Naive thymus-derived CD8-positive, alpha-beta T cell (primary cell): ENCODE measurements at regions not wholly inside any gene's neighbourhood (a gene's known extent, or its start where the extent isn't known, plus 50 kb on each side); places are given as distances from the start of the nearest gene placed in this dataset.

Experiments
- ATAC-seq, 2 donors: fragments of 150-1000 bp; cut with Tn5 transposase in 1 of 2; sonication (Bioruptor Pico), chemical (Tn5 transposase) in 1 of 2; 1 replicate in 1 of 2; 2 replicates in 1 of 2; pipeline ENCODE4 v1.10.0; 2021; ENCODE audit warnings: mild to moderate bottlenecking in 2 of 2, moderate library complexity in 2 of 2
- POLR2A ChIA-PET: fragments of 350-600 bp; sonication (Branson Sonifier 250); formaldehyde crosslinking; loops from one replicate; lab custom pipeline; 2021; ENCODE audit warnings: antibody characterized with exemption; lab: Charles Lee
- DNase-seq, 10 donors: peaks; one replicate each; pipeline versions ENCODE4 v3.0.0 to v3.0.0-alpha.2; 2020 to 2022
- H3K27ac Mint-ChIP-seq, 10 donors: one replicate each; pipeline ENCODE4 v1.8.0; 2020 to 2022; ENCODE audit warnings: mild to moderate bottlenecking in 10 of 10, mixed read lengths in 10 of 10, moderate library complexity in 4 of 10, inconsistent platforms in 1 of 10
- H3K27me3 Mint-ChIP-seq, 5 donors: one replicate each; pipeline ENCODE4 v1.8.0; 2021 to 2022; ENCODE audit warnings: mixed read lengths in 5 of 5
- H3K36me3 Mint-ChIP-seq, 3 donors: one replicate each; pipeline ENCODE4 v1.8.0; 2020 to 2022; ENCODE audit warnings: mixed read lengths in 3 of 3, mild to moderate bottlenecking in 2 of 3, inconsistent platforms in 1 of 3
- H3K4me1 Mint-ChIP-seq, 4 donors: one replicate each; pipeline ENCODE4 v1.8.0; 2021 to 2022; ENCODE audit warnings: mixed read lengths in 4 of 4
- H3K4me3 Mint-ChIP-seq, 10 donors: one replicate each; pipeline ENCODE4 v1.8.0; 2020 to 2022; ENCODE audit warnings: mild to moderate bottlenecking in 10 of 10, mixed read lengths in 10 of 10, moderate library complexity in 6 of 10, inconsistent platforms in 1 of 10
- H3K9me3 Mint-ChIP-seq, 9 donors: one replicate each; pipeline ENCODE4 v1.8.0; 2020 to 2022; ENCODE audit warnings: mixed read lengths in 9 of 9, mild to moderate bottlenecking in 3 of 9, inconsistent platforms in 1 of 9, moderate library complexity in 1 of 9

DNA sequence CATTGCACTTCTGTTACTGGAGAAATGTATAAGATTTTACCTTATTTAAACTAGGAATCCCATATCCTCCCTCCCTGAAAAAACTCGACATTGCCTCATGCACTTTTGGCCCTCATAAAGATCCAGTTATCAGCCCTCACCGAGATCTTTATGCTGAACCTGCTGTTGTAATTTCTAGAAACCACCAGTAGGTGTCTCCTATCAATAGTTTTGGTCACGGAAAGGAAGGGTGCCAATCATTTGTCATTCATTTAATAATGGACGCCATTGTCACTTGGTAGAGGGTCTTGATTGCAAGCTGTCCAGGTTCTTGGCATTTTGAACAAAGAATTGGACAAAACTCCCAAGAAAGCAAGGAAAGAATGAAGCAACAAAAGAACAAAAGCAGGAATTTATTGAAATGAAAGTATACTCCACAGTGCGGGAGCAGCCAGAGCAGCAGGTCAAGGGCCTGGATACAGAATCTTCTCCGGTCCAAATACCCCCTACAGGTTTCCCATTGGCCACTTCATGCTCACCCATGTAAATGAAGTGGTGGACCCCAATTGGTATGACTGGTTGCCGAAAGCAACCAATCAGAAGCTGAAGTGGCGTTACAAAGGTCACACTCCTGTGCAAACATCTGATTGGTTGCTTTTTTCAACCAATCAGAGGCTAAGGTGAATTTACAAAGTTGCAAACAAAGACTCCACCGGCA lies 524.3 kb downstream of the PSAT1 start:
- peaks cover 2 to 6% (median 5%) of the 10 kb centered on the region in 4 donors for H3K4me1 Mint-ChIP-seq
- no peak overlapping the region for H3K27ac Mint-ChIP-seq
- H3K36me3 Mint-ChIP-seq, result no peaks in the 10 kb centered on the region
- ATAC-seq (peak in 1 of 2 donors; percentile 36), DNase-seq (peak in 3 of 10 donors; percentile 10 to 28 (median 20))
- no peaks in the 10 kb centered on the region for H3K9me3 Mint-ChIP-seq
- POLR2A ChIA-PET, result no interaction called here
- peak overlapping the region; percentile 12 to 79 (median 69) for H3K4me3 Mint-ChIP-seq
- no peaks in the 10 kb centered on the region for H3K27me3 Mint-ChIP-seq

- H3K27ac Mint-ChIP-seq, result no peak overlapping the region
- POLR2A ChIA-PET, result no interaction called here
- no peaks in the 10 kb centered on the region for H3K36me3 Mint-ChIP-seq
- no peaks in the 10 kb centered on the region for H3K4me1 Mint-ChIP-seq
- H3K4me3 Mint-ChIP-seq, result no peak overlapping the region
- no peaks in the 10 kb centered on the region for H3K9me3 Mint-ChIP-seq
- no peak for DNase-seq
- no peak for ATAC-seq
- peaks cover 0 to 13% (median 0%) of the 10 kb centered on the region in 5 donors for H3K27me3 Mint-ChIP-seq
Observed at GRCh38 chr9:78826527-78826926, 529.6 kb downstream of the PSAT1 start.

DNA sequence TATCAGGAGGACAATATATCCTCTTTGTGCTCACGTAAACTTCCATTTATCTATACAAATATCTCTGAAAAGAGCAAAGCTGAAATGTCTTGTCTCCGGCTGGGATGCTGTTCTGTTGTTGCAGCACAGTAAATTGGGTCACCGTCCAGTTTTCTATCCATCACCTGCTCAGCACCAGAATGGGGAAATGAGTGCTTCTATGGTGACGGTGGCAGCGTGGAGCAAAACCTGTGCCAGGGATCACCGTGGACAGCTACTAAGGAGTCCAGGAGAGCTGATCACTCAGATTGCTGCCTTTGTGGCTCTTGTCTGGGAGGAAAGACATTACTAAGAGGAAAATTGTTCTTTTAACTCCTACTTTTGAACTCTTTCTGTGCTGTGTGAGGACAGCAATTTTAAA lies 531.6 kb downstream of the PSAT1 start:
- POLR2A ChIA-PET, result no interaction called here
- H3K27me3 Mint-ChIP-seq, result peaks cover 0 to 13% (median 0%) of the 10 kb centered on the region in 5 donors

DNA sequence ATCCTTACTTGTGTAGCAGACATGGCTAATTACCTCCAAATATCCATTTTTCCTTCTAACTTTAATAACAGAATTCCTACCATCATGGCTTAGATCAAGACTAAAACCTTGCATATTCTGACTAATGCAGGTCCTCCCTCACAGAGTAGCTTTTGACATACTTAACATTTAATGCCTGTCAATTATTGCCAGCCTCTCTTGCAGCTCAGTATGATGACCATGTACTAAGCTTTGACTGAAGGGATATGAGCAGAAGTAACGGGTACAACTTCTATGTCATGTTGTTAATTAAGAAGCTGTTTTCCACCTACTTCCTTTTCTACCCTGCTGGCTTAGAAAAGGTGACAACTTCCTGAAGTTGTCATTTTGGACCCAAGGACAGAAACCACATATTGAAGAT lies 533.4 kb downstream of the PSAT1 start:
- no peaks in the 10 kb centered on the region for H3K9me3 Mint-ChIP-seq
- DNase-seq (no peak), ATAC-seq (no peak)
- no peak overlapping the region for H3K27ac Mint-ChIP-seq
- POLR2A ChIA-PET, result no interaction called here
- no peaks in the 10 kb centered on the region for H3K4me1 Mint-ChIP-seq
- H3K27me3 Mint-ChIP-seq, result peaks cover 0 to 13% (median 0%) of the 10 kb centered on the region in 5 donors
- H3K36me3 Mint-ChIP-seq, result no peaks in the 10 kb centered on the region
- no peak overlapping the region for H3K4me3 Mint-ChIP-seq

More for the DNA sequence above, 531.6 kb downstream of the PSAT1 start:
- DNase-seq, result no peak
- no peaks in the 10 kb centered on the region for H3K36me3 Mint-ChIP-seq
- no peaks in the 10 kb centered on the region for H3K9me3 Mint-ChIP-seq
- H3K27ac Mint-ChIP-seq, result no peak overlapping the region
- no peaks in the 10 kb centered on the region for H3K4me1 Mint-ChIP-seq
- no peak for ATAC-seq
- no peak overlapping the region for H3K4me3 Mint-ChIP-seq

DNA sequence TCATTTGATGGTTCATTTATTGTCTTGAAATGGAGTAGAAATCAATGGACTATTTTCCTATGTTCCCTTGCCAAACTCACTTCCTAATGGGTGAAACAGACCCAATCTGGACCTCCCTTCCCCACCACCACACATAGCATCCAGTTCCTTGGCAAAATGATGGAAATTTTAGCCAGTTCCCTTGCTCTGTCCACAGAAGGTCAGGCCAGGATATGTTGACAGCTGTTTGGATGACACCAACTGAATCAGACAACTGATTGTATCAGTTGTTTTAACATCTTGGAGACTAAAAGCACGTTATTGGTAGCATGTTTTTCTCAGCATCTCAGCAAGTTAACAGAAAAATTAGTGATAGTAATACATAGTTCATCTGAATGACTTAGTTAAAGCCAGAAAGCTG lies 534.8 kb downstream of the PSAT1 start:
- Mint-ChIP-seq H3K27me3 (peaks cover 0 to 13% (median 2%) of the 10 kb centered on the region in 5 donors), H3K4me3 (no peak overlapping the region), H3K36me3 (no peaks in the 10 kb centered on the region), H3K27ac (no peak overlapping the region), H3K4me1 (no peaks in the 10 kb centered on the region), H3K9me3 (no peaks in the 10 kb centered on the region)
- no peak for DNase-seq
- no peak for ATAC-seq
- POLR2A ChIA-PET, result no interaction called here

GRCh38 chr9:78835928-78836450 lies 539.1 kb downstream of the PSAT1 start:
- Mint-ChIP-seq H3K4me3 (no peak overlapping the region), H3K36me3 (no peaks in the 10 kb centered on the region), H3K4me1 (no peaks in the 10 kb centered on the region), H3K27ac (no peak overlapping the region), H3K27me3 (peaks cover 0 to 3% (median 0%) of the 10 kb centered on the region in 5 donors), H3K9me3 (no peaks in the 10 kb centered on the region)
- POLR2A ChIA-PET, result no interaction called here
- DNase-seq, result no peak
- no peak for ATAC-seq

DNA sequence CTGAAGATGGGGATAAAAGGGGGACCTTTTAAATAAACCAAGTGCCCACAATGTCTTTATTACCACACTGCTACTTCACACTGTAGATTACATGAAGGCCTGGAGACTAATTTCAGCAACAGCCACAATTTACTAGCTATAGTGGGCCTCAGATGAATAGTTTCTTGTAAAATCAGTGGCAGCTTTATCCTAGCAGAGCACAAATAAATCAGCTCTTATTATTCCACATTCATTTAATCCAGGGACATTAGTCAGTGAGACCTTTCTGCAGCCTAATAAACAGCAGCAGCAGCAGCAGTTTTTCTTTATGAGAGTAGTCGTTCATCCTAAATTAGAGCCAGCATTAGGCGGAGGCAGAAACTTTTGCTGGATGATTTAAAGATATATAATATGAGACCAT lies 542.3 kb downstream of the PSAT1 start:
- H3K27ac Mint-ChIP-seq, result no peak overlapping the region
- DNase-seq (no peak), ATAC-seq (no peak)
- POLR2A ChIA-PET, result no interaction called here
- no peak overlapping the region for H3K4me3 Mint-ChIP-seq
- peaks cover 0 to 7% (median 0%) of the 10 kb centered on the region in 3 donors for H3K36me3 Mint-ChIP-seq
- H3K4me1 Mint-ChIP-seq, result no peaks in the 10 kb centered on the region
- H3K9me3 Mint-ChIP-seq, result peaks cover 0 to 14% (median 10%) of the 10 kb centered on the region in 9 donors
- H3K27me3 Mint-ChIP-seq, result peaks cover 0 to 3% (median 0%) of the 10 kb centered on the region in 5 donors

DNA sequence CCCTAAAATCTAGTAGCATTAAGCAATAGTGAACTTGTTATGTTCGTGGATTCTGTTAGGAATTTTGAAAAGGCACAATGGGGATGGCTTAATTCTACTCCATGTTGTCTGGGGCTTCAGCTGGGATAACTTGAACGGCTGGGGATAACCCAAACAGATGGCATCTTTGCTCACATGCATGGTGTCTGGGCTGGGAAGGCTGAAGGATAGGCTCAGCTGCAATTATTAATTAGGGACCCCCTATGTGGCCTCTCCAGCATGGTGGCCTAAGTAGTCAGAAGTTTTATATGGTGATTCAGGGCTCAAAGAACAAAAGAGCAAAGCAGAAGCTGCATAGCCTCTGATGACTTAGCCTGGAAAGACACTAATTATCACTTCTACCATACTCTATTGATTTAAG lies 551.1 kb downstream of the PSAT1 start:
- Mint-ChIP-seq H3K27me3 (no peaks in the 10 kb centered on the region), H3K4me3 (no peak overlapping the region), H3K4me1 (no peaks in the 10 kb centered on the region), H3K36me3 (peaks cover 0 to 14% (median 0%) of the 10 kb centered on the region in 3 donors), H3K9me3 (peaks cover 0 to 20% (median 16%) of the 10 kb centered on the region in 9 donors), H3K27ac (no peak overlapping the region)
- POLR2A ChIA-PET, result no interaction called here
- ATAC-seq (no peak), DNase-seq (no peak)

DNA sequence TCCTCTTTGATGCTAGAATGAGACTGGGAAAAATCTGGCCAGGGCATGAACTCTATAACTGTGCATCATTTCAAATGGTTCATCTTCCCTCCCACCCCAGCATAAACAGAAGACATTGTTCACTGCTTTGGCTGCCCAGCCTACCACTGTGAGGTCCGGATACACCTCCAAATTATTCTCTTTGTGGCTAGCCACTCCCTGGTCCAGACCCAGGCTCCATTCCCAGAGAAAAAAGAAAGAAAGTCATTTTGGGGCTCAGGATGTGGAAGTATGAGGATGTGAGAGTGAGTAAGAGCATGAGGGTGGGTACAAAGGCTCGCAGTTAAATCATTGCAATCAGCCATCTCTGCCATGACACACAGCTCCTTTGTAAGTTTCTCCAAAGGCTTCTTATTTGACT lies 559.2 kb downstream of the PSAT1 start:
- POLR2A ChIA-PET, result no interaction called here
- peaks cover 0 to 3% (median 0%) of the 10 kb centered on the region in 9 donors for H3K9me3 Mint-ChIP-seq
- DNase-seq, result no peak
- no peaks in the 10 kb centered on the region for H3K36me3 Mint-ChIP-seq
- no peak overlapping the region for H3K4me3 Mint-ChIP-seq
- no peak for ATAC-seq
- no peak overlapping the region for H3K27ac Mint-ChIP-seq
- no peaks in the 10 kb centered on the region for H3K4me1 Mint-ChIP-seq
- H3K27me3 Mint-ChIP-seq, result peaks cover 0 to 19% (median 5%) of the 10 kb centered on the region in 5 donors

GRCh38 chr9:78856781-78857180 lies 559.9 kb downstream of the PSAT1 start:
- DNase-seq (no peak), ATAC-seq (no peak)
- POLR2A ChIA-PET, result no interaction called here
- H3K9me3 Mint-ChIP-seq, result peaks cover 0 to 3% (median 0%) of the 10 kb centered on the region in 9 donors
- H3K4me1 Mint-ChIP-seq, result no peaks in the 10 kb centered on the region
- no peaks in the 10 kb centered on the region for H3K36me3 Mint-ChIP-seq
- H3K27me3 Mint-ChIP-seq, result peaks cover 0 to 19% (median 5%) of the 10 kb centered on the region in 5 donors
- no peak overlapping the region for H3K27ac Mint-ChIP-seq
- no peak overlapping the region for H3K4me3 Mint-ChIP-seq

DNA sequence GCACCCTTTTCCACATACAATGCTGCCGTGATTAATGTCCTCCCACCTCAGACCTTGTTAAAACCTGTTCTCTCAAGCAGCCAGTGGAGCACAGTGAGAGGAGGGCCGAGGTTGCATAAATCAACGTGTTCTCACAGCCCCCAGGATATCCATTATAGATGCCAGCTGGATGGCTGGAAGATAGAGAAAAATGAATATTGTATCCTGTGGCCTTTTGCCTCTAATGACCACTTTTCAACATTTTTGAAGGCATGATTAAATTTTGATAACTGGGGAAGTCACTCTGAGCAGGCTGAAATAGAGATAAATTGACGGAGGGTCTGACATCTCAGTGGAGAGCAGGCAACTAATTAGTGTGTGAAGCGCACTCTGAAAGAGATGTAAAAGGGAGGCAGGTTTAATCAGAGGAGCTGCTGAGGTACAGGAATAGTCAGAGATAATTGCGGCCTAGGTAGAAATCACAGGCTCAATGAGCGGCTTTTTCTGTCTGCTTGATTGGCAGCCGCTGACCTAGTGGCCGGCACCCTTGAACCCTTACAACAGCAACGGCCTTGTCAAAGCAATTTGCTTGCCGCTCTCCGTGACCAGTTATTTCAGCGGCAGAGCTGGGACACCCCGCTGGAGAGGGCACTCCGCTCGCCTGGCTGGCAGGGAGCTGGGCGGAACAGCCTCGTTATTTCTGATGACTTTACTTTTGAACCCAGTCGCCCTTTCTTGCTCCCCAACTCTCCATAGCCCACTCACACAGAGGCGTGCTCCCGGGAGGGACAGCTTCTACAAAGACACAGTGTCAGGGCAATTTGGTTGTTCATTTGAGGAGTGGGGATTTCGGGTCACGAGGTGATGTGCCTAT lies 560.7 kb downstream of the PSAT1 start:
- Mint-ChIP-seq H3K27ac (no peak overlapping the region), H3K36me3 (no peaks in the 10 kb centered on the region), H3K27me3 (peaks cover 0 to 19% (median 5%) of the 10 kb centered on the region in 5 donors), H3K4me1 (no peaks in the 10 kb centered on the region), H3K4me3 (no peak overlapping the region), H3K9me3 (peaks cover 0 to 3% (median 0%) of the 10 kb centered on the region in 9 donors)
- ATAC-seq, result no peak
- DNase-seq, result no peak
- POLR2A ChIA-PET, result no interaction called here

DNA sequence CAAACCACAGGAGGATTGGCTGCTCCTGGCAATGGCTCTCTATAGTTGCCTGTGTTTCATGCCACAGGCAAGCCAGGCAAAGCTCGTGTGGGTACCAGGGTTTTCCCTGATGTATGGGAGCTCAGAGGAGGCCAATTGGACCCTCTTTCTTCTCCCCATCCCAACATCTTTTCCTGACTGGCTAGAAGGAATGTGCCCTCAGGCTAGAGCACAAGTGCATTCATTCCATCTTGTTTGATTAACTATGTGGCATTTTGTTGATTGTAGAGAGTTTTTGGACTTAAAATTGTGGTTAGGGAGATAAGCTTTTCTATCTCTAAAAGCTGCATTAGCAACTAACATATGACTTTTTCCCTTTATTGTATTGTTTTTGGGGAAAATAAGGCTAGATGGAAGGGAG lies 561.3 kb downstream of the PSAT1 start:
- Mint-ChIP-seq H3K27me3 (peaks cover 0 to 19% (median 5%) of the 10 kb centered on the region in 5 donors), H3K4me1 (no peaks in the 10 kb centered on the region), H3K36me3 (no peaks in the 10 kb centered on the region), H3K9me3 (peaks cover 0 to 3% (median 0%) of the 10 kb centered on the region in 9 donors), H3K27ac (no peak overlapping the region), H3K4me3 (no peak overlapping the region)
- DNase-seq (no peak), ATAC-seq (no peak)
- POLR2A ChIA-PET, result no interaction called here
